OCI-LY3 (cell line): ENCODE measurements at regions not wholly inside any gene's neighbourhood (a gene's known extent, or its start where the extent isn't known, plus 50 kb on each side); places are given as distances from the start of the nearest gene placed in this dataset.

Source experiments
- H2AFZ ChIP-seq: fragments of 200-600, 300-600 bp; shearing (Covaris generic); 2 replicates; pipeline ENCODE4 v1.6.0; 2014; ENCODE audit warnings: antibody characterized with exemption, low read depth, low read length
- H3K27ac ChIP-seq: fragments of 200-600, 300-600 bp; sonication (generic); 2 replicates; pipeline ENCODE4 v1.5.1; 2014; ENCODE audit warnings: mild to moderate bottlenecking, low read length, moderate library complexity, mixed read lengths
- H3K27me3 ChIP-seq: fragments of 200-600, 300-600 bp; sonication (generic); 2 replicates; pipeline ENCODE4 v1.6.1; 2014; ENCODE audit warnings: low read depth, low read length, mixed read lengths
- H3K36me3 ChIP-seq: fragments of 200-600, 300-600 bp; sonication (generic); replicated peaks from 2 replicates; pipeline ENCODE3; 2014; ENCODE audit warnings: low read depth, low read length, mixed read lengths
- H3K4me1 ChIP-seq: fragments of 300-600, 200-600 bp; sonication (generic); 2 replicates; pipeline ENCODE4 v1.6.1; 2014; ENCODE audit warnings: low read length, mixed read lengths
- H3K4me2 ChIP-seq: fragments of 200-600, 300-600 bp; sonication (generic); 2 replicates; pipeline ENCODE4 v1.6.1; 2014; ENCODE audit warnings: low read length, mixed read lengths
- H3K4me3 ChIP-seq: fragments of 300-600, 200-600 bp; sonication (generic); 2 replicates; pipeline ENCODE4 v1.5.1; 2014; ENCODE audit warnings: antibody characterized with exemption, mild to moderate bottlenecking, low read length, moderate library complexity
- H3K79me2 ChIP-seq: fragments of 300-600, 200-600 bp; shearing (Covaris generic); 2 replicates; pipeline ENCODE4 v1.6.1; 2014; ENCODE audit warnings: mild to moderate bottlenecking, low read length, mixed read lengths
- H3K9ac ChIP-seq: fragments of 300-600, 200-600 bp; shearing (Covaris generic); 2 replicates; pipeline ENCODE4 v1.6.0; 2014; ENCODE audit warnings: mild to moderate bottlenecking, low read length, moderate library complexity
- H3K9me3 ChIP-seq: fragments of 200-600, 300-600 bp; shearing (Covaris generic); 2 replicates; pipeline ENCODE4 v1.6.1; 2014; ENCODE audit warnings: low read length, mixed read lengths; ENCODE audit not compliant: insufficient read depth
- H4K20me1 ChIP-seq: fragments of 200-600, 300-600 bp; sonication (generic); 2 replicates; pipeline ENCODE4 v1.6.1; 2016; ENCODE audit warnings: low read length, mixed read lengths; ENCODE audit not compliant: insufficient read depth
- CTCF ChIP-seq: fragments of 200-600, 300-600 bp; sonication (generic); IDR thresholded peaks from 2 replicates; pipeline ENCODE4 v1.5.1; 2014; ENCODE audit warnings: antibody characterized with exemption, low read length, low read depth
- EZH2phosphoT487 ChIP-seq: fragments of 200-600 bp; shearing (Covaris generic); IDR thresholded peaks from 2 replicates; pipeline ENCODE4 v1.6.1; 2018; ENCODE audit warnings: antibody characterized with exemption, mixed run types, low read depth

- peaks cover 4% of the 10 kb centered on the region for H3K27me3 ChIP-seq
- H3K4me1 ChIP-seq, result no peaks in the 10 kb centered on the region
- TF ChIP-seq CTCF (no peak), EZH2phosphoT487 (no peak)
- no peak overlapping the region for H3K27ac ChIP-seq
- no peaks in the 10 kb centered on the region for H3K79me2 ChIP-seq
- no peak overlapping the region for H2AFZ ChIP-seq
- no peaks in the 10 kb centered on the region for H3K36me3 ChIP-seq
- H4K20me1 ChIP-seq, result no peaks in the 10 kb centered on the region
- H3K9ac ChIP-seq, result no peak overlapping the region
- no peaks in the 10 kb centered on the region for H3K9me3 ChIP-seq
- H3K4me3 ChIP-seq, result no peak overlapping the region
- no peak overlapping the region for H3K4me2 ChIP-seq
These were observed 203.6 kb downstream of the NUAK1 start for GRCh38 chr12:105935106-105935505.

GRCh38 chr12:105935981-105936380 lies 202.8 kb downstream of the NUAK1 start:
- Histone ChIP-seq H2AFZ (no peak overlapping the region), H3K4me2 (no peak overlapping the region), H3K27me3 (peaks cover 4% of the 10 kb centered on the region), H3K79me2 (no peaks in the 10 kb centered on the region), H3K27ac (no peak overlapping the region), H3K4me3 (no peak overlapping the region), H3K4me1 (no peaks in the 10 kb centered on the region), H4K20me1 (no peaks in the 10 kb centered on the region), H3K9ac (no peak overlapping the region), H3K36me3 (no peaks in the 10 kb centered on the region), H3K9me3 (no peaks in the 10 kb centered on the region)
- TF ChIP-seq CTCF (no peak), EZH2phosphoT487 (no peak)

- TF ChIP-seq CTCF (no peak), EZH2phosphoT487 (no peak)
- Histone ChIP-seq H3K9ac (no peak overlapping the region), H3K4me2 (no peak overlapping the region), H3K79me2 (no peaks in the 10 kb centered on the region), H3K27me3 (peaks cover 4% of the 10 kb centered on the region), H2AFZ (no peak overlapping the region), H3K27ac (no peak overlapping the region), H3K36me3 (no peaks in the 10 kb centered on the region), H4K20me1 (no peaks in the 10 kb centered on the region), H3K4me1 (no peaks in the 10 kb centered on the region), H3K4me3 (no peak overlapping the region), H3K9me3 (no peaks in the 10 kb centered on the region)
These were observed 202.3 kb downstream of the NUAK1 start for GRCh38 chr12:105936496-105936895.

GRCh38 chr12:105937009-105937408 lies 201.7 kb downstream of the NUAK1 start:
- Histone ChIP-seq H3K36me3 (no peaks in the 10 kb centered on the region), H3K79me2 (no peaks in the 10 kb centered on the region), H3K4me2 (no peak overlapping the region), H3K9ac (no peak overlapping the region), H3K4me3 (no peak overlapping the region), H4K20me1 (no peaks in the 10 kb centered on the region), H3K27ac (no peak overlapping the region), H3K4me1 (no peaks in the 10 kb centered on the region), H3K27me3 (peaks cover 4% of the 10 kb centered on the region), H3K9me3 (no peaks in the 10 kb centered on the region), H2AFZ (no peak overlapping the region)
- TF ChIP-seq EZH2phosphoT487 (no peak), CTCF (no peak)
